IPS-NIHi7 (cell line): ENCODE measurements at regions not wholly inside any gene's neighbourhood (a gene's known extent, or its start where the extent isn't known, plus 50 kb on each side); places are given as distances from the start of the nearest gene placed in this dataset.
A peak's percentile ranks its signal among the peaks of the same experiment; 100 is the strongest.

Experiments used
- DNase-seq: peaks from one replicate; pipeline ENCODE4 v3.0.0; 2012; ENCODE audit warnings: mixed read lengths; ENCODE audit errors: extremely low spot score

- no peak for DNase-seq
These were observed 161.8 kb downstream of the PALM2AKAP2 start for GRCh38 chr9:109941771-109942170.

- no peak for DNase-seq
These were observed 165.6 kb downstream of the PALM2AKAP2 start for GRCh38 chr9:109945573-109945972.

GRCh38 chr9:109948453-109948852 is 168.5 kb downstream of the PALM2AKAP2 start:
- DNase-seq = no peak

- no peak for DNase-seq
These were observed 170.9 kb downstream of the PALM2AKAP2 start for GRCh38 chr9:109950710-109951443.

GRCh38 chr9:109953300-109953699 is 173.3 kb downstream of the PALM2AKAP2 start:
- no peak for DNase-seq

- peak; percentile 26 for DNase-seq
These were observed 174.0 kb downstream of the PALM2AKAP2 start for GRCh38 chr9:109953813-109954497.

- DNase-seq = no peak
These were observed 176.9 kb downstream of the PALM2AKAP2 start for GRCh38 chr9:109956717-109957440.

GRCh38 chr9:109959679-109960078 is 179.7 kb downstream of the PALM2AKAP2 start:
- DNase-seq = no peak

GRCh38 chr9:109961626-109962025 is 181.6 kb downstream of the PALM2AKAP2 start:
- no peak for DNase-seq

GRCh38 chr9:109962215-109962614 is 182.2 kb downstream of the PALM2AKAP2 start:
- DNase-seq = no peak

- no peak for DNase-seq
These were observed 183.1 kb downstream of the PALM2AKAP2 start for GRCh38 chr9:109963079-109963478.

- no peak for DNase-seq
These were observed 186.8 kb downstream of the PALM2AKAP2 start for GRCh38 chr9:109966643-109967368.

- DNase-seq = no peak
These were observed 187.9 kb downstream of the PALM2AKAP2 start for GRCh38 chr9:109967651-109968642.

- peak; percentile 66 for DNase-seq
These were observed 189.0 kb downstream of the PALM2AKAP2 start for GRCh38 chr9:109969011-109969410.

GRCh38 chr9:109969573-109970237 is 189.7 kb downstream of the PALM2AKAP2 start:
- DNase-seq = no peak

GRCh38 chr9:109971226-109971625 is 191.2 kb downstream of the PALM2AKAP2 start:
- DNase-seq = no peak

- DNase-seq = peak; percentile 24
These were observed 192.3 kb downstream of the PALM2AKAP2 start for GRCh38 chr9:109972026-109972882.

GRCh38 chr9:109973336-109973735 is 193.3 kb downstream of the PALM2AKAP2 start:
- no peak for DNase-seq
